ENCODE measurements at regions not wholly inside any gene's neighbourhood (a gene's known extent, or its start where the extent isn't known, plus 50 kb on each side); places are given as distances from the start of the nearest gene placed in this dataset.

GRCh38 chr5:57768745-57769144, 286.1 kb upstream of the ACTBL2 start:
- TF ChIP-seq CTCF (conservative IDR thresholded peaks at IDR 0.05; ENCODE audit: low read depth, low read length) (no peak), EZH2phosphoT487 (IDR thresholded peaks at IDR 0.05; ENCODE audit: borderline replicate concordance, low read length) (no peak)

Data from PC-3 (cell line).